Testis (tissue), 2 donors: ENCODE measurements at regions not wholly inside any gene's neighbourhood (a gene's known extent, or its start where the extent isn't known, plus 50 kb on each side); places are given as distances from the start of the nearest gene placed in this dataset.

Experiments
- DNase-seq: peaks from one replicate; pipeline ENCODE4 v3.0.0-alpha.2; 2019
- H3K27ac ChIP-seq, 2 donors: fragments of 200-600 bp; sonication (generic); one replicate each; pipeline ENCODE4 v1.5.1; 2019
- H3K27me3 ChIP-seq: fragments of 200-600 bp; sonication (generic); one replicate; pipeline ENCODE4 v1.5.1; 2019
- H3K36me3 ChIP-seq: fragments of 200-600 bp; sonication (generic); one replicate; pipeline ENCODE4 v1.5.1; 2017; ENCODE audit warnings: low read depth; ENCODE audit errors: missing control alignments
- H3K4me1 ChIP-seq: fragments of 200-600 bp; sonication (generic); one replicate; pipeline ENCODE4 v1.5.1; 2019
- H3K4me3 ChIP-seq, 2 donors: fragments of 200-600 bp; sonication (generic); one replicate each; pipeline ENCODE4 v1.5.1; 2017 to 2019
- H3K9me3 ChIP-seq: fragments of 200-600 bp; sonication (generic); one replicate; pipeline ENCODE4 v1.5.1; 2017
- POLR2A ChIP-seq: fragments of 450-650 bp; IDR thresholded peaks from one replicate; pipeline ENCODE4 v1.6.1; 2017; ENCODE audit warnings: antibody characterized with exemption, mild to moderate bottlenecking, moderate library complexity
- WGBS, 2 donors: methylation state at CpG; one replicate each; pipeline ENCODE4 v1.1.5; 2018; 5-methylcytosine and 5-hydroxymethylcytosine counted together
- intact Hi-C: fragments of 100-400 bp; cut with DNase I; formaldehyde crosslinking; loops from one replicate; pipeline ENCODE4 v1.15.1; 2023; ENCODE audit warnings: low total_unique reads
- TF ChIP-seq, protein P1 (sequence below), 3 experiments: fragments of 450-650 bp in 2 of 3; fragments of 200-600 bp in 1 of 3; sonication (generic) in 1 of 3; IDR thresholded peaks; one replicate each; pipeline ENCODE4 v1.5.1; 2016 to 2019; ENCODE audit warnings: antibody characterized with exemption in 3 of 3, mild to moderate bottlenecking in 2 of 3, moderate library complexity in 1 of 3

DNA sequence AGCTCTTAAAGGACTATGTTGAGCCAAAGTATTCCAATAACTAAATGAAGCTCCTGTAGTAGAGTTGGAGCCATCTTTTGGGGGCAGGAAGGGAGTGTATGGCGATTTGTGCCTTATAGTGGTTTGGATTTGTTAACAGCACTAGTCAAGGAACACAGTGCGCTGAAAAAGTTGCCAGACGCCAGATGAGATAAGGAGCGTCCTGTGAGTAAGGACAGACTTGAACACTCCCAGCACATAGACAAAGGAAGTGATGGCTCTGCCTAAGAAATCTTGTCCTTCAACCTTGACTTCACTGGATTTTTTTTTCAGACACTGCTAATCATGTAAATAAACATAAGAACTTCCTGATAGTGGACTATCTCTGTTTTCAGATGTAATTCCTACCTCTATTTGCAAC lies 136.9 kb downstream of the TRMT11 start:
- Histone ChIP-seq H3K27ac (peak overlapping the region in 1 of 2 donors; percentile 62), H3K36me3 (no peaks in the 10 kb centered on the region), H3K4me3 (no peak overlapping the region), H3K9me3 (no peaks in the 10 kb centered on the region), H3K4me1 (no peaks in the 10 kb centered on the region), H3K27me3 (no peaks in the 10 kb centered on the region)
- intact Hi-C loops: no loop called here
- 41 to 49% methylated on average over 4 of the region's 4 CpGs for WGBS, 2 donors
- DNase-seq: peak; percentile 85
- TF ChIP-seq, protein P1, sequence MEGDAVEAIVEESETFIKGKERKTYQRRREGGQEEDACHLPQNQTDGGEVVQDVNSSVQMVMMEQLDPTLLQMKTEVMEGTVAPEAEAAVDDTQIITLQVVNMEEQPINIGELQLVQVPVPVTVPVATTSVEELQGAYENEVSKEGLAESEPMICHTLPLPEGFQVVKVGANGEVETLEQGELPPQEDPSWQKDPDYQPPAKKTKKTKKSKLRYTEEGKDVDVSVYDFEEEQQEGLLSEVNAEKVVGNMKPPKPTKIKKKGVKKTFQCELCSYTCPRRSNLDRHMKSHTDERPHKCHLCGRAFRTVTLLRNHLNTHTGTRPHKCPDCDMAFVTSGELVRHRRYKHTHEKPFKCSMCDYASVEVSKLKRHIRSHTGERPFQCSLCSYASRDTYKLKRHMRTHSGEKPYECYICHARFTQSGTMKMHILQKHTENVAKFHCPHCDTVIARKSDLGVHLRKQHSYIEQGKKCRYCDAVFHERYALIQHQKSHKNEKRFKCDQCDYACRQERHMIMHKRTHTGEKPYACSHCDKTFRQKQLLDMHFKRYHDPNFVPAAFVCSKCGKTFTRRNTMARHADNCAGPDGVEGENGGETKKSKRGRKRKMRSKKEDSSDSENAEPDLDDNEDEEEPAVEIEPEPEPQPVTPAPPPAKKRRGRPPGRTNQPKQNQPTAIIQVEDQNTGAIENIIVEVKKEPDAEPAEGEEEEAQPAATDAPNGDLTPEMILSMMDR (IDR thresholded peaks at IDR 0.05): no peak
- TF ChIP-seq POLR2A: no peak

DNA sequence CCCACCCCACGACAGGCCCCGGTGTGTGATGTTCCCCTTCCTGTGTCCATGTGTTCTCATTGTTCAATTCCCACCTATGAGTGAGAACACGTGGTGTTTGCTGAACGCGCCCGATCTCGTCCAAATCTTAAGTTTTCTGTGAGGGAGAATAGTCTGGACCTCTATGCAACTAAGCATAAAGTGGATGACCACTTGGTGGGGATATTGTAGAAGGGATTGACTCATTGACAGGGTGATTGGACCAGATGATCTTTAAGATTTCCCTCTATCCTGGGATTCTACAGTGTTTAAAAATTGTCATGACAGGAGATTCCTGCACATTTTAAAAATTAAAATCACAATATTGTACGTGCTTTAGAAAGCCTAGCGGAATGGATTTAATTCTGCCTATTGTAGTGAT lies 141.3 kb downstream of the TRMT11 start:
- no peaks in the 10 kb centered on the region for H3K27me3 ChIP-seq
- DNase-seq: no peak
- intact Hi-C loops: no loop called here
- no peak for TF ChIP-seq POLR2A
- TF ChIP-seq, protein P1 (IDR thresholded peaks at IDR 0.05): no peak
- H3K9me3 ChIP-seq: no peaks in the 10 kb centered on the region
- no peaks in the 10 kb centered on the region for H3K4me1 ChIP-seq
- 83 to 87% methylated on average over 9 of the region's 9 CpGs for WGBS, 2 donors
- H3K27ac ChIP-seq: no peak overlapping the region
- H3K4me3 ChIP-seq: no peak overlapping the region
- no peaks in the 10 kb centered on the region for H3K36me3 ChIP-seq

DNA sequence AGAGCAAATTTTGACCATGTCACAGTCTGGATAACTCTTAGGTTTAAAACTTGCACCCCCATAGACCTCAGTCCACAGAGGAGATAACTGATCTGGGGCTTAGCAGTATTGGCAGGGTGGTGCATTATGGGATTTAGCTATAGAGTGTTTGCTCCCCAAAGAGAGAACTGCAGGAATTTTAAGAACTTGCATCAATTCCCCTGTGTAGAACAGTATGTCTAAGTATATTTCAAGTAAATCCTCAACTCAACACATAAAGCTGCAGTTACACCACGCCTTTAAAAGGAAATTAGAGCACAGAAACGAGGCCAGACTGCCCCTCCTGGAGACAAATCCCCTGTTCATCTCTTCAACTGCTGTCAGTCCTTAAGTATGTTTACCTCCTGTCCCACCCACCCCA lies 144.9 kb downstream of the TRMT11 start:
- intact Hi-C loops: no loop called here
- TF ChIP-seq, protein P1 (IDR thresholded peaks at IDR 0.05): no peak
- TF ChIP-seq POLR2A: no peak
- H3K27me3 ChIP-seq: no peaks in the 10 kb centered on the region
- no peaks in the 10 kb centered on the region for H3K9me3 ChIP-seq
- H3K4me3 ChIP-seq: no peak overlapping the region
- H3K27ac ChIP-seq: no peak overlapping the region
- DNase-seq: no peak
- H3K36me3 ChIP-seq: no peaks in the 10 kb centered on the region
- no peaks in the 10 kb centered on the region for H3K4me1 ChIP-seq
- 77 to 86% methylated on average over 2 of the region's 2 CpGs for WGBS, 2 donors

DNA sequence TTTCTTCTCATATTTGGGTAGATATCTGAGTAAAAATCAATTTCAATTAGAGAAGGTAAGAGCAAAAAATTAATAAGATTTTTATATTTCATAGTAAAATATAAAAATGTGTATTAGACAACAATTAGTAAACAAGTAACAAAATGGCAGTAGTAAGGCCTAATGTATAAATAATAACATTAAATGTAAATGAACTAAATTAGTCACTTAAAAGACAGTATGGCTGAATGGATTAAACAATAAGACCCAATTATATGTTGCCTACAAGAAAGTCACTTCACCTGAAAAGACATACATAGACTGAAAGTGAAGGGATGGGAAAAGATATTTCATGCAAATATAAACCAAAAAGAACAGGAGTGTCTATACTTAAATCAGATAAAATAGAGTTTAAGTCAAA lies 147.6 kb downstream of the TRMT11 start:
- H3K4me3 ChIP-seq: no peak overlapping the region
- intact Hi-C loops: no loop called here

DNA sequence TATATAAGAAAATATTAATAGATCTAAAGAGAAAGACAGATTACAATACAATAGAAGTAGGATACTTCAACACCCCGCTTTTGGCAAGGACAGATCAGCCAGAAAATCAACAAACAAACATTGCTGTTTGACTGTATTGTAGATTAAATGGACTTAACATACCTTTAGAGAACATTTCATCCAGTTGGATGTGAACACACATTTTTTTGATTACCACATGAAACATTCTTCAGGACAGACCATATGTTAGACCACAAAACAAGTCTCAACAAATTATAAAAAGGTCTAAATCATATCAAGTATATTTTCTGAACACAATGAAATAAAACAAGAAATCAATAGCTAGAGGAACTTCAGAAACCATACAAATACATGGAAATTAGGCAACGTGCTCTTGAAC lies 148.2 kb downstream of the TRMT11 start:
- H3K27ac ChIP-seq: no peak overlapping the region
- no peaks in the 10 kb centered on the region for H3K36me3 ChIP-seq
- intact Hi-C loops: no loop called here
- no peak overlapping the region for H3K4me3 ChIP-seq
- WGBS, 2 donors: 92 to 98% methylated on average over 2 of the region's 2 CpGs
- TF ChIP-seq, protein P1 (IDR thresholded peaks at IDR 0.05): no peak
- no peak for TF ChIP-seq POLR2A
- no peaks in the 10 kb centered on the region for H3K27me3 ChIP-seq
- no peaks in the 10 kb centered on the region for H3K9me3 ChIP-seq
- H3K4me1 ChIP-seq: no peaks in the 10 kb centered on the region
- no peak for DNase-seq

More for the DNA sequence above, 147.6 kb downstream of the TRMT11 start:
- H3K27ac ChIP-seq: no peak overlapping the region
- no peak for DNase-seq
- H3K9me3 ChIP-seq: no peaks in the 10 kb centered on the region
- H3K4me1 ChIP-seq: no peaks in the 10 kb centered on the region
- no peak for TF ChIP-seq POLR2A
- TF ChIP-seq, protein P1 (IDR thresholded peaks at IDR 0.05): no peak
- H3K36me3 ChIP-seq: no peaks in the 10 kb centered on the region
- H3K27me3 ChIP-seq: no peaks in the 10 kb centered on the region
